ENCODE measurements at regions not wholly inside any gene's neighbourhood (a gene's known extent, or its start where the extent isn't known, plus 50 kb on each side); places are given as distances from the start of the nearest gene placed in this dataset.

GRCh38 chr5:77882670-77883257 is 106.6 kb upstream of the TBCA start:
- Mint-ChIP-seq H3K27ac (peak overlapping the region; percentile 69), H3K4me1 (ENCODE audit: low read depth) (peaks cover 58% of the 10 kb centered on the region), H3K9me3 (no peaks in the 10 kb centered on the region), H3K27me3 (ENCODE audit: insufficient read depth) (peaks cover 6% of the 10 kb centered on the region), H3K4me3 (no peak overlapping the region), H3K36me3 (ENCODE audit: low read depth) (no peaks in the 10 kb centered on the region)
- no peak for TF ChIP-seq CTCF (IDR thresholded peaks at IDR 0.05)
- peak; percentile 60 for DNase-seq

- Mint-ChIP-seq H3K27me3 (ENCODE audit: insufficient read depth) (peaks cover 9% of the 10 kb centered on the region), H3K9me3 (no peaks in the 10 kb centered on the region), H3K36me3 (ENCODE audit: low read depth) (no peaks in the 10 kb centered on the region), H3K4me3 (no peak overlapping the region), H3K27ac (peak overlapping the region; percentile 49; the same call in 1 of the 2 replicates), H3K4me1 (ENCODE audit: low read depth) (peaks cover 70% of the 10 kb centered on the region)
- no peak for DNase-seq
- no peak for TF ChIP-seq CTCF (IDR thresholded peaks at IDR 0.05)
Measured at GRCh38 chr5:77881528-77881927, 105.4 kb upstream of the TBCA start.

- H3K36me3 Mint-ChIP-seq (ENCODE audit: low read depth), result no peaks in the 10 kb centered on the region
- DNase-seq, result no peak
- H3K27me3 Mint-ChIP-seq (ENCODE audit: insufficient read depth), result peaks cover 3% of the 10 kb centered on the region
- no peak for TF ChIP-seq CTCF (IDR thresholded peaks at IDR 0.05)
- peak overlapping the region; percentile 57; the same call in 1 of the 2 replicates for H3K4me3 Mint-ChIP-seq
- no peaks in the 10 kb centered on the region for H3K9me3 Mint-ChIP-seq
- H3K4me1 Mint-ChIP-seq (ENCODE audit: low read depth), result peaks cover 49% of the 10 kb centered on the region
- H3K27ac Mint-ChIP-seq, result no peak overlapping the region
Measured at GRCh38 chr5:77877516-77878355, 101.6 kb upstream of the TBCA start.

GRCh38 chr5:77876862-77877502 is 100.8 kb upstream of the TBCA start:
- Mint-ChIP-seq H3K9me3 (no peaks in the 10 kb centered on the region), H3K4me3 (peak overlapping the region; percentile 57; the same call in 1 of the 2 replicates), H3K4me1 (ENCODE audit: low read depth) (peaks cover 42% of the 10 kb centered on the region), H3K27ac (no peak overlapping the region), H3K27me3 (ENCODE audit: insufficient read depth) (peaks cover 3% of the 10 kb centered on the region), H3K36me3 (ENCODE audit: low read depth) (no peaks in the 10 kb centered on the region)
- TF ChIP-seq CTCF (IDR thresholded peaks at IDR 0.05), result no peak
- DNase-seq, result no peak

- peaks cover 35% of the 10 kb centered on the region for H3K4me1 Mint-ChIP-seq (ENCODE audit: low read depth)
- TF ChIP-seq CTCF (IDR thresholded peaks at IDR 0.05), result no peak
- H3K36me3 Mint-ChIP-seq (ENCODE audit: low read depth), result no peaks in the 10 kb centered on the region
- H3K9me3 Mint-ChIP-seq, result no peaks in the 10 kb centered on the region
- H3K27ac Mint-ChIP-seq, result no peak overlapping the region
- no peak overlapping the region for H3K4me3 Mint-ChIP-seq
- DNase-seq, result no peak
- H3K27me3 Mint-ChIP-seq (ENCODE audit: insufficient read depth), result peaks cover 3% of the 10 kb centered on the region
Measured at GRCh38 chr5:77876316-77876715, 100.2 kb upstream of the TBCA start.

All from HFFc6 (cell line).